ENCODE measurements at regions not wholly inside any gene's neighbourhood (a gene's known extent, or its start where the extent isn't known, plus 50 kb on each side); places are given as distances from the start of the nearest gene placed in this dataset.
"Not testable (repeated sequence)": the region's sequence is repeated elsewhere in the genome, so short reads cannot be mapped to it uniquely, and the experiment has no call there.

GRCh38 chr5:50898966-50899365 lies 232.5 kb downstream of the PARP8 start:
- Histone ChIP-seq H3K27me3 (ENCODE audit: control insufficient read depth, insufficient read depth, low read length) (no peaks in the 10 kb centered on the region), H3K4me3 (ENCODE audit: low read depth, low read length) (no peak overlapping the region), H3K9ac (ENCODE audit: low read length) (no peak overlapping the region), H3K9me3 (ENCODE audit: control insufficient read depth, insufficient read depth, low read depth, low read length) (no peaks in the 10 kb centered on the region), H3K4me1 (ENCODE audit: control insufficient read depth, insufficient read depth, low read length) (no peaks in the 10 kb centered on the region), H3K27ac (ENCODE audit: low read depth, low read length) (no peak overlapping the region), H3K36me3 (ENCODE audit: control insufficient read depth, insufficient read depth, low read length) (no peaks in the 10 kb centered on the region)

- Histone ChIP-seq H3K9me3 (ENCODE audit: control insufficient read depth, insufficient read depth, low read depth, low read length) (no peaks in the 10 kb centered on the region), H3K27me3 (ENCODE audit: control insufficient read depth, insufficient read depth, low read length) (no peaks in the 10 kb centered on the region)
These were observed 234.6 kb downstream of the PARP8 start for GRCh38 chr5:50900952-50901510.

GRCh38 chr5:50903651-50904050 lies 237.2 kb downstream of the PARP8 start:
- no peaks in the 10 kb centered on the region for H3K36me3 ChIP-seq (ENCODE audit: control insufficient read depth, insufficient read depth, low read length)
- no peak overlapping the region for H3K4me3 ChIP-seq (ENCODE audit: low read depth, low read length)
- no peaks in the 10 kb centered on the region for H3K9me3 ChIP-seq (ENCODE audit: control insufficient read depth, insufficient read depth, low read depth, low read length)
- H3K27me3 ChIP-seq (ENCODE audit: control insufficient read depth, insufficient read depth, low read length), result no peaks in the 10 kb centered on the region
- H3K27ac ChIP-seq (ENCODE audit: low read depth, low read length), result no peak overlapping the region
- H3K9ac ChIP-seq (ENCODE audit: low read length), result no peak overlapping the region
- no peaks in the 10 kb centered on the region for H3K4me1 ChIP-seq (ENCODE audit: control insufficient read depth, insufficient read depth, low read length)

More at GRCh38 chr5:50900952-50901510, 234.6 kb downstream of the PARP8 start:
- H3K36me3 ChIP-seq (ENCODE audit: control insufficient read depth, insufficient read depth, low read length), result no peaks in the 10 kb centered on the region
- H3K4me3 ChIP-seq (ENCODE audit: low read depth, low read length), result no peak overlapping the region
- H3K27ac ChIP-seq (ENCODE audit: low read depth, low read length), result no peak overlapping the region
- no peaks in the 10 kb centered on the region for H3K4me1 ChIP-seq (ENCODE audit: control insufficient read depth, insufficient read depth, low read length)
- no peak overlapping the region for H3K9ac ChIP-seq (ENCODE audit: low read length)

- H3K27me3 ChIP-seq (ENCODE audit: control insufficient read depth, insufficient read depth, low read length), result no peaks in the 10 kb centered on the region
- H3K9me3 ChIP-seq (ENCODE audit: control insufficient read depth, insufficient read depth, low read depth, low read length), result no peaks in the 10 kb centered on the region
- H3K27ac ChIP-seq (ENCODE audit: low read depth, low read length), result no peak overlapping the region
- H3K4me3 ChIP-seq (ENCODE audit: low read depth, low read length), result no peak overlapping the region
- no peaks in the 10 kb centered on the region for H3K4me1 ChIP-seq (ENCODE audit: control insufficient read depth, insufficient read depth, low read length)
- H3K9ac ChIP-seq (ENCODE audit: low read length), result no peak overlapping the region
- no peaks in the 10 kb centered on the region for H3K36me3 ChIP-seq (ENCODE audit: control insufficient read depth, insufficient read depth, low read length)
These were observed 239.6 kb downstream of the PARP8 start for GRCh38 chr5:50905996-50906570.

GRCh38 chr5:50920160-50920559 lies 253.7 kb downstream of the PARP8 start:
- not testable (repeated sequence) for H3K27ac ChIP-seq (ENCODE audit: low read depth, low read length); H3K4me3 ChIP-seq (ENCODE audit: low read depth, low read length); H3K4me1 ChIP-seq (ENCODE audit: control insufficient read depth, insufficient read depth, low read length)

GRCh38 chr5:50921366-50922133 lies 255.1 kb downstream of the PARP8 start:
- Histone ChIP-seq H3K27ac (ENCODE audit: low read depth, low read length) (no peak overlapping the region), H3K27me3 (ENCODE audit: control insufficient read depth, insufficient read depth, low read length) (peaks cover 5% of the 10 kb centered on the region), H3K9ac (ENCODE audit: low read length) (no peak overlapping the region), H3K9me3 (ENCODE audit: control insufficient read depth, insufficient read depth, low read depth, low read length) (no peaks in the 10 kb centered on the region), H3K4me3 (ENCODE audit: low read depth, low read length) (no peak overlapping the region), H3K4me1 (ENCODE audit: control insufficient read depth, insufficient read depth, low read length) (no peaks in the 10 kb centered on the region), H3K36me3 (ENCODE audit: control insufficient read depth, insufficient read depth, low read length) (no peaks in the 10 kb centered on the region)

More at GRCh38 chr5:50920160-50920559, 253.7 kb downstream of the PARP8 start:
- H3K9ac ChIP-seq (ENCODE audit: low read length); H3K27me3 ChIP-seq (ENCODE audit: control insufficient read depth, insufficient read depth, low read length); H3K36me3 ChIP-seq (ENCODE audit: control insufficient read depth, insufficient read depth, low read length); H3K9me3 ChIP-seq (ENCODE audit: control insufficient read depth, insufficient read depth, low read depth, low read length): not testable (repeated sequence)

- H3K4me1 ChIP-seq (ENCODE audit: control insufficient read depth, insufficient read depth, low read length); H3K36me3 ChIP-seq (ENCODE audit: control insufficient read depth, insufficient read depth, low read length); H3K4me3 ChIP-seq (ENCODE audit: low read depth, low read length); H3K27ac ChIP-seq (ENCODE audit: low read depth, low read length); H3K9me3 ChIP-seq (ENCODE audit: control insufficient read depth, insufficient read depth, low read depth, low read length); H3K9ac ChIP-seq (ENCODE audit: low read length); H3K27me3 ChIP-seq (ENCODE audit: control insufficient read depth, insufficient read depth, low read length): not testable (repeated sequence)
These were observed 255.9 kb downstream of the PARP8 start for GRCh38 chr5:50922134-50922941.

- Histone ChIP-seq H3K9ac (ENCODE audit: low read length) (no peak overlapping the region), H3K27ac (ENCODE audit: low read depth, low read length) (no peak overlapping the region), H3K27me3 (ENCODE audit: control insufficient read depth, insufficient read depth, low read length) (peaks cover 5% of the 10 kb centered on the region), H3K36me3 (ENCODE audit: control insufficient read depth, insufficient read depth, low read length) (no peaks in the 10 kb centered on the region), H3K4me3 (ENCODE audit: low read depth, low read length) (no peak overlapping the region), H3K9me3 (ENCODE audit: control insufficient read depth, insufficient read depth, low read depth, low read length) (no peaks in the 10 kb centered on the region), H3K4me1 (ENCODE audit: control insufficient read depth, insufficient read depth, low read length) (no peaks in the 10 kb centered on the region)
These were observed 256.7 kb downstream of the PARP8 start for GRCh38 chr5:50922942-50923767.

- Histone ChIP-seq H3K4me1 (ENCODE audit: control insufficient read depth, insufficient read depth, low read length) (no peaks in the 10 kb centered on the region), H3K27me3 (ENCODE audit: control insufficient read depth, insufficient read depth, low read length) (peaks cover 5% of the 10 kb centered on the region), H3K27ac (ENCODE audit: low read depth, low read length) (no peak overlapping the region), H3K36me3 (ENCODE audit: control insufficient read depth, insufficient read depth, low read length) (no peaks in the 10 kb centered on the region), H3K9ac (ENCODE audit: low read length) (no peak overlapping the region), H3K4me3 (ENCODE audit: low read depth, low read length) (no peak overlapping the region), H3K9me3 (ENCODE audit: control insufficient read depth, insufficient read depth, low read depth, low read length) (no peaks in the 10 kb centered on the region)
These were observed 257.5 kb downstream of the PARP8 start for GRCh38 chr5:50923768-50924494.

- H3K4me1 ChIP-seq (ENCODE audit: control insufficient read depth, insufficient read depth, low read length), result no peaks in the 10 kb centered on the region
- H3K4me3 ChIP-seq (ENCODE audit: low read depth, low read length), result no peak overlapping the region
- peaks cover 5% of the 10 kb centered on the region for H3K27me3 ChIP-seq (ENCODE audit: control insufficient read depth, insufficient read depth, low read length)
- no peaks in the 10 kb centered on the region for H3K9me3 ChIP-seq (ENCODE audit: control insufficient read depth, insufficient read depth, low read depth, low read length)
- no peak overlapping the region for H3K27ac ChIP-seq (ENCODE audit: low read depth, low read length)
- no peak overlapping the region for H3K9ac ChIP-seq (ENCODE audit: low read length)
- no peaks in the 10 kb centered on the region for H3K36me3 ChIP-seq (ENCODE audit: control insufficient read depth, insufficient read depth, low read length)
These were observed 261.5 kb downstream of the PARP8 start for GRCh38 chr5:50927953-50928352.
